ENCODE measurements at regions not wholly inside any gene's neighbourhood (a gene's known extent, or its start where the extent isn't known, plus 50 kb on each side); places are given as distances from the start of the nearest gene placed in this dataset.

- H3K27ac ChIP-seq (replicated peaks in 1 of 4), result no peak overlapping the region
- intact Hi-C loops (cut with DNase I), result no loop called here
- H3K9me3 ChIP-seq, result peaks cover 0 to 3% (median 0%) of the 10 kb centered on the region in 4 donors
- no peak for DNase-seq (ENCODE audit: extremely low spot score)
- TF ChIP-seq CTCF (IDR thresholded peaks at IDR 0.05) (no peak), POLR2AphosphoS5 (IDR thresholded peaks at IDR 0.05) (no peak), POLR2A (IDR thresholded peaks at IDR 0.05; ENCODE audit: low read depth) (no peak), EP300 (IDR thresholded peaks at IDR 0.05) (no peak)
- H3K36me3 ChIP-seq, result no peaks in the 10 kb centered on the region
- H3K4me3 ChIP-seq, result no peak overlapping the region
- WGBS, result 74% methylated on average over 6 of the region's 8 CpGs
- no peaks in the 10 kb centered on the region for H3K4me1 ChIP-seq
- no peaks in the 10 kb centered on the region for H3K27me3 ChIP-seq
Observed at GRCh38 chr3:164113371-164114332, 964.6 kb downstream of the SI start.

GRCh38 chr3:164096352-164096751, 981.9 kb downstream of the SI start:
- Histone ChIP-seq H3K4me1 (no peaks in the 10 kb centered on the region), H3K27ac (replicated peaks in 1 of 4) (no peak overlapping the region), H3K4me3 (no peak overlapping the region), H3K27me3 (no peaks in the 10 kb centered on the region), H3K9me3 (no peaks in the 10 kb centered on the region), H3K36me3 (no peaks in the 10 kb centered on the region)
- no peak for TF ChIP-seq POLR2A (IDR thresholded peaks at IDR 0.05; ENCODE audit: low read depth)
- no peak for TF ChIP-seq POLR2AphosphoS5 (IDR thresholded peaks at IDR 0.05)
- no peak for TF ChIP-seq EP300 (IDR thresholded peaks at IDR 0.05)
- TF ChIP-seq CTCF (IDR thresholded peaks at IDR 0.05), result no peak
- intact Hi-C loops (cut with DNase I), result no loop called here
- DNase-seq (ENCODE audit: extremely low spot score), result no peak

GRCh38 chr3:164095949-164096348, 982.3 kb downstream of the SI start:
- TF ChIP-seq CTCF (IDR thresholded peaks at IDR 0.05), result no peak
- no peak for TF ChIP-seq EP300 (IDR thresholded peaks at IDR 0.05)
- TF ChIP-seq POLR2A (IDR thresholded peaks at IDR 0.05; ENCODE audit: low read depth), result no peak
- TF ChIP-seq POLR2AphosphoS5 (IDR thresholded peaks at IDR 0.05), result no peak

GRCh38 chr3:164095279-164095678, 983.0 kb downstream of the SI start:
- Histone ChIP-seq H3K36me3 (no peaks in the 10 kb centered on the region), H3K4me1 (no peaks in the 10 kb centered on the region), H3K9me3 (no peaks in the 10 kb centered on the region), H3K27ac (replicated peaks in 1 of 4) (no peak overlapping the region), H3K4me3 (no peak overlapping the region), H3K27me3 (no peaks in the 10 kb centered on the region)
- 29% methylated on average over 3 of the region's 3 CpGs for WGBS
- no peak for DNase-seq (ENCODE audit: extremely low spot score)
- TF ChIP-seq POLR2AphosphoS5 (IDR thresholded peaks at IDR 0.05) (no peak), POLR2A (IDR thresholded peaks at IDR 0.05; ENCODE audit: low read depth) (no peak), EP300 (IDR thresholded peaks at IDR 0.05) (no peak), CTCF (IDR thresholded peaks at IDR 0.05) (no peak)
- intact Hi-C loops (cut with DNase I), result no loop called here

More at GRCh38 chr3:164095949-164096348, 982.3 kb downstream of the SI start:
- no peak overlapping the region for H3K4me3 ChIP-seq
- H3K36me3 ChIP-seq, result no peaks in the 10 kb centered on the region
- H3K27me3 ChIP-seq, result no peaks in the 10 kb centered on the region
- H3K9me3 ChIP-seq, result no peaks in the 10 kb centered on the region
- intact Hi-C loops (cut with DNase I), result no loop called here
- no peak for DNase-seq (ENCODE audit: extremely low spot score)
- no peak overlapping the region for H3K27ac ChIP-seq (replicated peaks in 1 of 4)
- WGBS, result 82% methylated on average over 2 of the region's 2 CpGs
- no peaks in the 10 kb centered on the region for H3K4me1 ChIP-seq
